ENCODE measurements at regions not wholly inside any gene's neighbourhood (a gene's known extent, or its start where the extent isn't known, plus 50 kb on each side); places are given as distances from the start of the nearest gene placed in this dataset.
A peak's percentile ranks its signal among the peaks of the same experiment; 100 is the strongest.

GRCh38 chr5:39640552-39640951 lies 215.8 kb upstream of the DAB2 start:
- ATAC-seq (no peak), FAIRE-seq (no peak), DNase-seq (ENCODE audit: low read depth in 1 of 2, low spot score in 1 of 2) (no peak)
- Histone ChIP-seq H3K4me1 (peaks cover 5% of the 10 kb centered on the region), H3K4me2 (no peak overlapping the region), H3K27ac (no peak overlapping the region), H3K9me3 (no peaks in the 10 kb centered on the region), H3K4me3 (no peak overlapping the region)
- POLR2A ChIA-PET: no interaction called here
- 84% methylated on average over 1 of the region's 1 CpG for WGBS (ENCODE audit: missing lambda C conversion rate)
- TF ChIP-seq USF2 (IDR thresholded peaks at IDR 0.05) (no peak), RNF2 (IDR thresholded peaks at IDR 0.05; ENCODE audit: borderline replicate concordance, low read depth) (no peak), KDM5A (IDR thresholded peaks at IDR 0.05) (no peak), NPAS2 (CRISPR knock-in tag; IDR thresholded peaks at IDR 0.05; ENCODE audit: borderline replicate concordance) (no peak), HOXB13 (CRISPR knock-in tag; IDR thresholded peaks at IDR 0.05; ENCODE audit: low read depth) (no peak), EHMT2 (IDR thresholded peaks at IDR 0.05; ENCODE audit: low read depth) (no peak)
- CTCF ChIA-PET: no interaction called here

GRCh38 chr5:39639618-39640089 lies 214.9 kb upstream of the DAB2 start:
- CTCF ChIA-PET: no interaction called here
- H3K9me3 ChIP-seq: no peaks in the 10 kb centered on the region
- DNase-seq (ENCODE audit: low read depth in 1 of 2, low spot score in 1 of 2): peak in 1 of 2 experiments; percentile 18
- WGBS (ENCODE audit: missing lambda C conversion rate): under 1% methylated on average over 3 of the region's 3 CpGs
- TF ChIP-seq NFE2L2 (conservative IDR thresholded peaks at IDR 0.05; ENCODE audit: low read length): no peak
- TF ChIP-seq CBX8 (IDR thresholded peaks at IDR 0.05): no peak
- TF ChIP-seq FOSL2 (IDR thresholded peaks at IDR 0.05): no peak
- peak; percentile 57 for TF ChIP-seq FOSL2 (CRISPR knock-in tag; IDR thresholded peaks at IDR 0.05)
- no peak for TF ChIP-seq CTCF (IDR thresholded peaks at IDR 0.05)
- TF ChIP-seq GATA3 (IDR thresholded peaks at IDR 0.05; ENCODE audit: borderline replicate concordance): peak; percentile 14; the same call in 1 of the 2 replicates
- H3K4me2 ChIP-seq: peak overlapping the region; percentile 11; the same call in 2 of the 3 replicates
- POLR2A ChIA-PET: no interaction called here
- H3K4me1 ChIP-seq: peaks cover 5% of the 10 kb centered on the region
- no peak for FAIRE-seq
- peak in 1 of 2 experiments; percentile 62; a peak in 3 of 6 replicates for ATAC-seq
- H3K27ac ChIP-seq: no peak overlapping the region
- no peak overlapping the region for H3K4me3 ChIP-seq

- ChIA-PET CTCF (interaction anchor here (1.4 kb wide), 1 partner anchor 68 kb away, joined by 3 read pairs; no protein-coding TSS in a partner anchor), POLR2A (no interaction called here)
- Histone ChIP-seq H3K9me3 (no peaks in the 10 kb centered on the region), H3K4me3 (no peak overlapping the region), H3K4me1 (peaks cover 5% of the 10 kb centered on the region), H3K4me2 (no peak overlapping the region), H3K27ac (no peak overlapping the region)
- FAIRE-seq (no peak), DNase-seq (ENCODE audit: low read depth in 1 of 2, low spot score in 1 of 2) (no peak), ATAC-seq (no peak)
- no peak for TF ChIP-seq CHD2 (IDR thresholded peaks at IDR 0.05; ENCODE audit: low read length, partially characterized antibody)
- no peak for TF ChIP-seq FOSL2 (IDR thresholded peaks at IDR 0.05)
- 0 out of 2 replicates have a peak, but pooled peaks have one; percentile 10 for TF ChIP-seq FOSL2 (CRISPR knock-in tag; IDR thresholded peaks at IDR 0.05)
- no peak for TF ChIP-seq JUN (IDR thresholded peaks at IDR 0.05)
These were observed 214.0 kb upstream of the DAB2 start for GRCh38 chr5:39638813-39639212.

GRCh38 chr5:39633057-39633456 lies 208.3 kb upstream of the DAB2 start:
- 85% methylated on average over 4 of the region's 4 CpGs for WGBS (ENCODE audit: missing lambda C conversion rate)
- no peak overlapping the region for H3K27ac ChIP-seq
- H3K9me3 ChIP-seq: no peaks in the 10 kb centered on the region
- no peaks in the 10 kb centered on the region for H3K4me1 ChIP-seq
- ChIA-PET POLR2A (no interaction called here), CTCF (no interaction called here)
- no peak overlapping the region for H3K4me2 ChIP-seq
- ATAC-seq (no peak), FAIRE-seq (no peak), DNase-seq (ENCODE audit: low read depth in 1 of 2, low spot score in 1 of 2) (no peak)
- no peak overlapping the region for H3K4me3 ChIP-seq
- TF ChIP-seq ATOH8 (CRISPR knock-in tag; IDR thresholded peaks at IDR 0.05; ENCODE audit: low read depth) (no peak), E2F6 (IDR thresholded peaks at IDR 0.05; ENCODE audit: borderline replicate concordance, low read depth) (no peak), TP53 (CRISPR knock-in tag; IDR thresholded peaks at IDR 0.05) (no peak), EP300 (IDR thresholded peaks at IDR 0.05) (no peak), MAFK (IDR thresholded peaks at IDR 0.05; ENCODE audit: partially characterized antibody) (no peak), ELK1 (IDR thresholded peaks at IDR 0.05; ENCODE audit: low read depth, low read length) (no peak), HMGXB4 (CRISPR knock-in tag; IDR thresholded peaks at IDR 0.05; ENCODE audit: borderline replicate concordance) (no peak), POLR2AphosphoS2 (conservative IDR thresholded peaks at IDR 0.05; ENCODE audit: low read length) (no peak), PBX3 (IDR thresholded peaks at IDR 0.05) (no peak), SREBF2 (IDR thresholded peaks at IDR 0.05) (no peak)
